ENCODE measurements at regions not wholly inside any gene's neighbourhood (a gene's known extent, or its start where the extent isn't known, plus 50 kb on each side); places are given as distances from the start of the nearest gene placed in this dataset.
"Not testable (repeated sequence)": the region's sequence is repeated elsewhere in the genome, so short reads cannot be mapped to it uniquely, and the experiment has no call there.

GRCh38 chr13:50179977-50180376 lies 164.7 kb downstream of the KCNRG start (continued):
- TF ChIP-seq ZNF112 (tag by site-specific recombination; IDR thresholded peaks at IDR 0.05) (no peak), ZNF335 (tag by site-specific recombination; conservative IDR thresholded peaks at IDR 0.05) (no peak), ZNF664 (tag by site-specific recombination; IDR thresholded peaks at IDR 0.05) (no peak), ZNF433 (tag by site-specific recombination; IDR thresholded peaks at IDR 0.05; ENCODE audit: low read depth) (no peak), ZNF266 (tag by site-specific recombination; IDR thresholded peaks at IDR 0.05; ENCODE audit: low read depth) (no peak), ZNF121 (tag by site-specific recombination; IDR thresholded peaks at IDR 0.05) (no peak), SP3 (tag by site-specific recombination; IDR thresholded peaks at IDR 0.05) (no peak), ZFP37 (tag by site-specific recombination; IDR thresholded peaks at IDR 0.05) (no peak)

GRCh38 chr13:50185769-50186763 lies 170.8 kb downstream of the KCNRG start:
- TF ChIP-seq ZFHX2 (tag by site-specific recombination; conservative IDR thresholded peaks at IDR 0.05) (peak; percentile 51; the same call in 1 of the 2 replicates), ZNF341 (tag by site-specific recombination; IDR thresholded peaks at IDR 0.05; ENCODE audit: low read depth) (peak; percentile 45), YY1 (tag by site-specific recombination; IDR thresholded peaks at IDR 0.05) (0 out of 2 replicates have a peak, but pooled peaks have one; percentile 31), ZBTB26 (tag by site-specific recombination; optimal IDR thresholded peaks at IDR 0.05) (peak; percentile 10), EGR2 (tag by site-specific recombination; IDR thresholded peaks at IDR 0.05; ENCODE audit: low read depth) (peak; percentile 40; the same call in 1 of the 2 replicates), SP7 (tag by site-specific recombination; IDR thresholded peaks at IDR 0.05) (peak; percentile 14; the same call in 1 of the 2 replicates), REST (tag by site-specific recombination; IDR thresholded peaks at IDR 0.05) (0 out of 2 replicates have a peak, but pooled peaks have one; percentile 16), SCRT2 (tag by site-specific recombination; IDR thresholded peaks at IDR 0.05) (peak; percentile 82), ZNF2 (tag by site-specific recombination; IDR thresholded peaks at IDR 0.05) (0 out of 2 replicates have a peak, but pooled peaks have one; percentile 28)
- H3K9me3 ChIP-seq (ENCODE audit: control insufficient read depth, insufficient read depth, low read depth, low read length); CTCF ChIA-PET; H3K4me1 ChIP-seq (ENCODE audit: control insufficient read depth, insufficient read depth, low read length); H3K4me3 ChIP-seq (ENCODE audit: low read depth, low read length); H3K36me3 ChIP-seq (ENCODE audit: control insufficient read depth in 2 of 2, insufficient read depth in 1 of 2, low read length in 2 of 2): not testable (repeated sequence)
- peak overlapping the region; percentile 12; the same call in 1 of the 2 replicates for H3K27ac ChIP-seq (ENCODE audit: extremely low read depth, low read depth, low read length)
- POLR2A ChIA-PET, result interaction anchor here (0.6 kb wide), 1 partner anchor 31 kb away, joined by 6 read pairs; no protein-coding TSS in a partner anchor

- Histone ChIP-seq H3K4me1 (ENCODE audit: control insufficient read depth, insufficient read depth, low read length) (peaks cover 8% of the 10 kb centered on the region), H3K27ac (ENCODE audit: extremely low read depth, low read depth, low read length) (no peak overlapping the region), H3K4me3 (ENCODE audit: low read depth, low read length) (no peak overlapping the region), H3K36me3 (ENCODE audit: control insufficient read depth in 2 of 2, insufficient read depth in 1 of 2, low read length in 2 of 2) (no peaks in the 10 kb centered on the region), H3K9me3 (ENCODE audit: control insufficient read depth, insufficient read depth, low read depth, low read length) (no peaks in the 10 kb centered on the region)
- CTCF ChIA-PET, result interaction anchor here (0.7 kb wide), 1 partner anchor 59 kb away, joined by 3 read pairs; no protein-coding TSS in a partner anchor
- POLR2A ChIA-PET, result no interaction called here
- TF ChIP-seq ZBTB11 (tag by site-specific recombination; conservative IDR thresholded peaks at IDR 0.05; ENCODE audit: low read depth), result no peak
- TF ChIP-seq ZNF530 (tag by site-specific recombination; IDR thresholded peaks at IDR 0.05; ENCODE audit: low read depth), result no peak
- TF ChIP-seq ZNF341 (tag by site-specific recombination; IDR thresholded peaks at IDR 0.05; ENCODE audit: low read depth), result no peak
- no peak for TF ChIP-seq BCL11B (tag by site-specific recombination; IDR thresholded peaks at IDR 0.05; ENCODE audit: low read depth)
- TF ChIP-seq ZNF670 (tag by site-specific recombination; IDR thresholded peaks at IDR 0.05; ENCODE audit: low read depth), result no peak
Measured at GRCh38 chr13:50187352-50188029, 172.2 kb downstream of the KCNRG start.

Measured in HEK293 (cell line).